ENCODE measurements at regions not wholly inside any gene's neighbourhood (a gene's known extent, or its start where the extent isn't known, plus 50 kb on each side); places are given as distances from the start of the nearest gene placed in this dataset.

DNA sequence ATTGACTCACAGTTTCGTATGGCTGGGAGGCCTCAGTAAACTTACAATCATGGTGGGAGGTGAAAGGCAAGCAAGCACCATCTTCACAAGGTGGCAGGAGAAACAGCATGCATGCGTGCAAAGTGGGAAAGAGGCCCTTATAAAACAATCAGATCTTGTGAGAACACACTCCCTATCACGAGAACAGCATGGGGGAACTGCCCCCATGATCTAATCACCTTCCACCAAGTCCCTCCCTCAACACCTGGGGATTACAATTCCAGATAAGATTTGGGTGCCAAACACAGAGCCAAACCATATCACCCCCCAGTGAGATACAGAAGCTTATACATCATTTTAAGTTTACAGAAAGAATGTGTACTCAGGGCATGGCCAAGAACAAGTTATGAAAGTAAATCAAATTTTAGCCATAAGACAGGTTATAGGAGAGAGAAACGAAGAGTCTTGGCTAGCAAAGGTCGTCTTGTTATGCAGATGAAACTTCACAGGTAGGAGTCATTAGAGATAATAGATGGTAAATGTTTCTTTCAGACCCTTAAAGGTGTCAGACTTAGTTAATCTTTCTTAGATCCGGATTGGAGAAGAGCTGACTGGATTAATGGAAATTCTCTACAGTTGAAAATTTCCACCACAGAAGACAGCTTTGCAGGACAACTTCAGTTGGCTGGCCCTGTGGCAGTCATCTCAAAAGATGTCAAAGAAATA is 79.8 kb upstream of the SEL1L start:
- TF ChIP-seq EZH2 (IDR thresholded peaks at IDR 0.05; ENCODE audit: borderline replicate concordance, low read length): no peak
- TF ChIP-seq, protein P1, sequence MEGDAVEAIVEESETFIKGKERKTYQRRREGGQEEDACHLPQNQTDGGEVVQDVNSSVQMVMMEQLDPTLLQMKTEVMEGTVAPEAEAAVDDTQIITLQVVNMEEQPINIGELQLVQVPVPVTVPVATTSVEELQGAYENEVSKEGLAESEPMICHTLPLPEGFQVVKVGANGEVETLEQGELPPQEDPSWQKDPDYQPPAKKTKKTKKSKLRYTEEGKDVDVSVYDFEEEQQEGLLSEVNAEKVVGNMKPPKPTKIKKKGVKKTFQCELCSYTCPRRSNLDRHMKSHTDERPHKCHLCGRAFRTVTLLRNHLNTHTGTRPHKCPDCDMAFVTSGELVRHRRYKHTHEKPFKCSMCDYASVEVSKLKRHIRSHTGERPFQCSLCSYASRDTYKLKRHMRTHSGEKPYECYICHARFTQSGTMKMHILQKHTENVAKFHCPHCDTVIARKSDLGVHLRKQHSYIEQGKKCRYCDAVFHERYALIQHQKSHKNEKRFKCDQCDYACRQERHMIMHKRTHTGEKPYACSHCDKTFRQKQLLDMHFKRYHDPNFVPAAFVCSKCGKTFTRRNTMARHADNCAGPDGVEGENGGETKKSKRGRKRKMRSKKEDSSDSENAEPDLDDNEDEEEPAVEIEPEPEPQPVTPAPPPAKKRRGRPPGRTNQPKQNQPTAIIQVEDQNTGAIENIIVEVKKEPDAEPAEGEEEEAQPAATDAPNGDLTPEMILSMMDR (conservative IDR thresholded peaks at IDR 0.05 in 1 of 2, IDR thresholded peaks at IDR 0.05 in 1 of 2; ENCODE audit: extremely low read depth in 1 of 2, insufficient read depth in 1 of 2, low read depth in 1 of 2, low read length in 2 of 2): no peak

Measured in mammary epithelial cell (primary cell).